GM19463 (cell line): ENCODE measurements at regions not wholly inside any gene's neighbourhood (a gene's known extent, or its start where the extent isn't known, plus 50 kb on each side); places are given as distances from the start of the nearest gene placed in this dataset.

Experiments used
- ATAC-seq: cut with Tn5 transposase; IDR thresholded peaks from one replicate; pipeline ENCODE4 v1.9.1; 2021; ENCODE audit warnings: mild to moderate bottlenecking, moderate library complexity; ENCODE audit not compliant: unreplicated experiment

DNA sequence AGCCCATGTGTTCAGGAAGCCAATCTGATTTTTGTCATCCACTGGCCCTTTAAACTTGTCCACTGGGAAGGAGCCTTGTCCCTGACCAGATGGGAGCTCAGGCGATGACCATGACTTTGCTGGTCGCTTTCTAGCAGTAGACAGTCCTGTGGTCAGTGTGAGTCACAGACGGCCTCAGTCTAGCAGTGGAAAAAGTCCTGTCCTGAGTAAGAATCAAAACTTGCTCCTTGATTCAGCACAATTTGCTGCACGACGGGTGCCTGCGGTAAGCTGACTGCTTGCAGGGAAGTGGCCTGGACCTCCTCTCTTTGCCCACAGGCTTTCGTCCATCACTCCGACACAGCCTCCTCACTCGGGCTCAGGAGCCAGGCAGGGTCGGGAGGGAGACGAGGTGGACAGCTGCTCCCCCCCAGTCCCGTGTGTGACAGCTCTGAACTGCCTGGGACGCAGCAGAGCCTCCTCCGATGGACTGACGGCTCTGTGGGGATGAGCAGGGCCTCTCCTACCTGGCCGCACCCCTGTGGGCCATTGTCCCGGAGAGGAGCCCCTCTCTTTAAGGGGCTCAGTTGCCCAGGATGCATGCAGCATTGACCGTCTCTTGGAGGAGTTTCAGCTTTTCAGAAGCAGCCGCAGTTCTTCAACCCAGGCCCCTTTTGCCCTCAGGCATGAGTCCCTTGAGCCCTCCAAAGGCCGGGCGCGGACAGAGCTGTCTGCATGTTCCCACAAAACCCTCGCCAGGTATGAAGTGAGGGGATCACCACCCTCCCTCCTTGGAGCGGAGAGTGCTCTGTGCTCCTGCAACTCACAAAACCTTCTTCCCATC lies 209.2 kb downstream of the ANKRD60 start:
- no peak for ATAC-seq

GRCh38 chr20:58018590-58018989 lies 209.9 kb downstream of the ANKRD60 start:
- ATAC-seq = no peak

GRCh38 chr20:58017970-58018530 lies 210.4 kb downstream of the ANKRD60 start:
- ATAC-seq = no peak

DNA sequence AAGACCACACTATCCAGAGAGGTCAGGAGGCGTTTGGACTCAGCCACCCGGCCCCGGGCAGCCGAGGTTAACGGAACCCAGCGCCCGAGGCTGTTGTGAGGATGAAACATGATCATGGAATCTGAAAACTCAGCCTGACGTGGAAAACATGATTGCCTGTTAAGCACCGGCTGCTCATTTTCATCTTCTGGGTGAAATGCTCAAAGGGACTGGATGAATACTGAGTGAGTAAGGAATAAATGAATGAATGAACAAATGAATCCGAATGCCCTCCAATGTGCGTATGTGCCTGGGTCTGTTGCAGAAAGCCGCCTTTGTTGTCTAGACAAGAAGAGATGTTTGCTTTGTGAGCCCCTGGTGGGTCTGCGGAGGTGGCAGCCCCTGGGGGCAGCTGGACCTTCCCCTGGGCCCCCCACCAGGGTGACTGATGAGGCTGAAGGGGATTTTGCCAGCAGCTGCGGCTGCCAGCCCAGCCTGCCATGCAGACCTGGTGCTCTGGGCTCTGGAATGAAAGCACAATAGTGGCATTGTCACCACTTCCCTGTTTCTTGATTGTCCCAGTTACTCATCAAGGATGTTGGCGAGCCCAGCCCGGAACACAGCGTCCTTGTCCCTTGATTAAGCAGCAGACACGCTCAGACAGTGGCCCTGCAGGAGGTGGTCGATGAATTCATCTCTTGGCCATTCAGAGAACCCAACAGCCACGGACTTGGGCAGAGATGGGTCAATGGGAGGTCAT lies 211.1 kb downstream of the ANKRD60 start:
- no peak for ATAC-seq

- no peak for ATAC-seq
Observed at GRCh38 chr20:58016779-58017178, 211.7 kb downstream of the ANKRD60 start.

DNA sequence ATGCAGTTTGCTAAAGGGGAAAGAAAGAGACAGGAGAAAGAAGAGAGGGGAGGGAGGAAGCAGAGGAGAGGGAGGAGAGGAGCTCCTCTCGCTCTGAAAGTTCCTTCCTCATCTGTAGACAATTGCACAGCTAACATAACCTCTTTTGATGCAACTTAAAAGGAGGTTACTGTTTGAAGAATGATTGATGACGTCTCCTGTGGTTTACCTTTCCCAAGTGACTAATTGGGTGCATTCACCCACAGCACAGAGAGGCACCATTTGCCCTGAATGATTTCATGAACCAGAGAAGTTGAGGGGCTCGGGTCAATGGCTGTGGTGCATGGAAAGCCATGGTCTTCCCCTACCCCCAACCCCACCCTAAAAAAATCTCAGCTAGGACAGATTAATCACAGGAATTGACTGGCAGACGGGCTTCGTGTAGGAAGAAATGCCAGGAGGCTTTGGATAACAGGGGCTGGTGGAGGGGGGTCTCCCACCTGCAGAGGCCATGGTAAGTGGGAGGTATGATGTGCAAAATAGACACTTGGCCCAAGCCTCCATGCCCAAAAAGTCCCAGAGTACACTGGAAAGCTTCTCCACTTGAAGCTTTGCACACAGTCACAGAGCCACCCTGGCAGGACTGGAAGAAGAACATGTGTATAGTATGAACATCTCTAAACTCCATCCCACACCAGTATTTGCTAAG lies 213.7 kb downstream of the ANKRD60 start:
- no peak for ATAC-seq

DNA sequence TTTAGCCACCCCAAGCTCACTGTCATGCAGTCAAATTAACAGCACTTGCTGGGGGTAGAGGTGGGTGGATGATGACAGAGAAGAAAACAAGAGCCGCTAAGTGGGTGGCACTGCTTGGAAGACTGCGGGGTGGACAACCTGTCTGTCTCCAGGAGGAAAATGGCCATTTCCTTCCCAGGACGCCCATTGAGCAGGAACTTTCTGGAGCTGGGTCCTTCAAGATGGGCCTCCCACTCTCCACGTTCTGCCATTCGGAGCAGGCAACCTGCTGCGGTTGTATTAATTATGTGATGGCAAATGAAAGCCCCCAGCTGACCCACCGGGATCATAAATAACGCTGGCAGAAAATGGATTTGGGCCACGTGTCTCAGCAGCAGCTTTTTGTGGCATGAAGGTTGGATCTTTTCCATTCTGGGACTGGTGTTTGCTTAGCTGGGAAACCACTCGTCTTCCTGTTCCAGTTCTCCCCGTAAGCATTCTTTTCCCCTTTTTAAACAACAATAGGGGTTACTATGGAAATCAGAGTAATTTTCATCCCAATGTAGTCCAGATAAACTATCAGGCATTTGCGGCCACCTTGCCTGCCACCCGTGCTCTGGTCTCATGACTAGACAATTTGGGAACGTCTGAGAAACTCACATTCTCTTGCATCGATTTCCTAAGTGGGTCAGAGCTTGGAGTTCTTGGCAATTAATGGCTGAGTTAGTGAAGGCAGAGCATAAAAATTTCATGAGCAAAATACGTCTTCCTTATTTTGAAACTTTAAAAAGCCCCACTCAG lies 215.5 kb downstream of the ANKRD60 start:
- ATAC-seq = no peak

DNA sequence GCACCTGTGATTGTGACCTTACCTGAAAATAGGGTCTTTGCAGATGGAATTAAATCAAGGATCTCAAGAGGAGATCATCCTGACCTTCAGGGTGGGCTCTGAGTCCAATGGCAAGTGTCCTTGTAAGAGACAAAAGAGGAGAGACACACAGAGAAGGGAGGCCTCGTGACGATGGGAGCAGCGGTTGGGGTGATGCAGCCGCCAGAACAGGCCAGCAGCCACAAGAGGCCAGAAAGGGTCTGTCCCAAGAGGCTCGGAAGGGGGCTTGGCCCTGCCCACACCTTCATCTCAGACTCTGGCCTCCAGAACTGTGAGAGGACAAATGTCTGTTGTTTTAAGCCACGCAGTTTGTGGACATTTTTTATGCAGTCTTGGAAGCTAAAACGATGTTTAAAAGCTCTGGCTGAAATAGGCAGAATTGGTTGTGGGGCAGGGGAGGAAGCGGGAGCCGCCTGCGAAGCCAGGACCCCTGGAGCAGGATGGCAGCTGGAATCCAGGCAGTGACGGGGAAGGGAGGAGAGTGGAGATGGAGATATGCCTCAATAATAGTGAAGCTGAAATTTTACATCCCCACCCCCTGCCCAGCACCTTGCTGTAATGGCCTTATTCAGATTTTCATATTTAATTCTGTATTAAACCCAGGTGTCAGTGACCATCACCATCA lies 216.4 kb downstream of the ANKRD60 start:
- ATAC-seq = no peak

DNA sequence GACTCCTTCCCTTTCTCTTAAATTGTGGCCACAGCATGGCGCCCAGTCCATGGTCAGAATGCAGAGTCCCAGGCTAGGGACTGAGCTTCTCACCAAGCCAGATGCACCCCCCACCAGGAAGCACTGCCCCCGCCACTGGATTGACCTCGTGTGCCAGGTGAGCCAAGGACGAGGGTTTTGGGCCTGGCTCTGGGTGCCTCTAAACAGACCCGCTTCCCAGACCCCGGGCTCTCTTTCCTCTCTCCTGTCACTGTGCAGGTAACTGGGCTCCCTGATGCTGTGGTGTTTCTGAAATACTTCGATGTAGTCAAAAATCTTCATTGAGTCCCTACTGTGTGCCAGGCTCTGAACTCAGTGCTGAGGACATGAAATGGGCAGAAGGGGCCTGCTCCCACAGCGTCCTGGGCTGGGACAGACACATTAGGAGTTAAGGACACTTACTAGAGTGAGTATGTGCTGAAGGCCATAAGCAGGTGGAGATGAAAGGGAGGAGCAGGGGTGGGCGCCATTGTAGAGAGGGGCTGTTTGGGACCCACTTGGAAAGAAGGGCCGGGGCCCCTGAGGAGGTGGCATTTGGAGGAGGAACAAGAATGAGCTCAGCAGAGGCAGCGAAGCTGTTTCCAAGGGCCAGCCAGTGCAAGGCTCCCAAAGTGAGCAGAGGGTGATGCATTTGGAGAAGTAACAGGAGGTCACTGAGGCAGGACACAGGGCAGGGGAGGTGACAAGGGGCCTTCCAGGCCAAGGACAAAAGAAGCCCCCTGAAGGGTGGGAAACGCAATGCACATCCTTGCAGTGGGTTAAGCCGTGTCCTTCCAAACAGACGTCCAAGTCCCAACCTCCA lies 217.1 kb downstream of the ANKRD60 start:
- no peak for ATAC-seq

DNA sequence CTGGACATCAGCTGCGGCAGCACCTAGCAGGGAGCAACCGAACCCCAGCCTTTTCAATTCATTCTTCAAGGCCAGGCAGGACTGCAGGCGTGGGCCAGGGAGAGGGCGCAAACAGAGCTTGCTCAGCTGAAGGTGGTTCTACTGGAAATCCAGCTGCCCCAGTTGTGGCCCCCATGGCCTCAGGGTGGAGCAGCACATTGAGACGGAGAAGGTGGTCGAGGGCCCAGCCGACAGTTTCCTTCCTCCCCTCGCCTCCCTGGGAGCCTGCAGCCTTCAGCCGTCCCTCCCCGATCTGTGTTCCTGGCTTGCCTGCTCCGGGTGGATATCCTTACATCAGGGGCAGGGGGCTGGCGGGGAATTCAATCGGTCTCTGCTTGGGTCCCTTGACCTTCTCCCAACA lies 217.8 kb downstream of the ANKRD60 start:
- no peak for ATAC-seq

GRCh38 chr20:58010186-58010585 lies 218.3 kb downstream of the ANKRD60 start:
- no peak for ATAC-seq

DNA sequence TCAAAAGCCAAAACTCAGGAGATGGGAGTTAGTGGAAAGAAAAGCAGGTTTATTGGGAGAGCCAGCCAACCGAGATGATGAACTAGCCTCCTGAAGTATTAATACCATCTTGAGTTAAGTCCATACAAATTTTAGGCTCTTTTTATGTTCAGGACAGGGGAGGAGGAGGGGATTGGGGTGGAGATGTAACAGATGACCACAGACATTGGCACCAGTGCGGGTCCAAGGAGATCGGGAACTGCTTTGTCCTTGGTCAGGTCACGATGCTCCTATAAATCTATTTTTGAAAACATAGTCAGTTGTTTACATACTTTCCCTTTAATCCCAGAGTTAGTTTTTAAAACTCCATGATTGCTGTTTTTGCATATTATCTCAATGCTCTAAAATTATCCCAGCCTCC lies 219.6 kb downstream of the ANKRD60 start:
- ATAC-seq = no peak

DNA sequence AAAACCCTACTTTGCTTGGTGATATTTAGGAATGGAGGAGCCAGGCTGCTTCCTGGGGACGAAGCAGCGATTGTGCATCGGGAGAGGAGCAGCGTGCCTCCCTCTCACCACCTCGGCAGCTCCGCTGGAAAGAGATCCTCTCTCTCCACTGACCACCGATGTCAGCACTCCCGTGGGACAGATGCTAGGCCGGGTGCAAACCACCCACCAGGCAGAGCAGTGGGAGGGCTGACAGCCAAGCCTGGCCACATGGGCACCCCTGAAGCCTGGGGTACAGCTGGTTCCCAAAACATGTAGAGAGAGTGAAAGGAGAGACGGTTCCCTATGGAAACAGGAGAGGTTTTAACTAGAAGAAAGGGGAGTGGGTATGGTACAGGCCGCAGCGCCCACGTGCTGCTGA lies 220.0 kb downstream of the ANKRD60 start:
- ATAC-seq = no peak

GRCh38 chr20:58007947-58008346 lies 220.5 kb downstream of the ANKRD60 start:
- no peak for ATAC-seq

DNA sequence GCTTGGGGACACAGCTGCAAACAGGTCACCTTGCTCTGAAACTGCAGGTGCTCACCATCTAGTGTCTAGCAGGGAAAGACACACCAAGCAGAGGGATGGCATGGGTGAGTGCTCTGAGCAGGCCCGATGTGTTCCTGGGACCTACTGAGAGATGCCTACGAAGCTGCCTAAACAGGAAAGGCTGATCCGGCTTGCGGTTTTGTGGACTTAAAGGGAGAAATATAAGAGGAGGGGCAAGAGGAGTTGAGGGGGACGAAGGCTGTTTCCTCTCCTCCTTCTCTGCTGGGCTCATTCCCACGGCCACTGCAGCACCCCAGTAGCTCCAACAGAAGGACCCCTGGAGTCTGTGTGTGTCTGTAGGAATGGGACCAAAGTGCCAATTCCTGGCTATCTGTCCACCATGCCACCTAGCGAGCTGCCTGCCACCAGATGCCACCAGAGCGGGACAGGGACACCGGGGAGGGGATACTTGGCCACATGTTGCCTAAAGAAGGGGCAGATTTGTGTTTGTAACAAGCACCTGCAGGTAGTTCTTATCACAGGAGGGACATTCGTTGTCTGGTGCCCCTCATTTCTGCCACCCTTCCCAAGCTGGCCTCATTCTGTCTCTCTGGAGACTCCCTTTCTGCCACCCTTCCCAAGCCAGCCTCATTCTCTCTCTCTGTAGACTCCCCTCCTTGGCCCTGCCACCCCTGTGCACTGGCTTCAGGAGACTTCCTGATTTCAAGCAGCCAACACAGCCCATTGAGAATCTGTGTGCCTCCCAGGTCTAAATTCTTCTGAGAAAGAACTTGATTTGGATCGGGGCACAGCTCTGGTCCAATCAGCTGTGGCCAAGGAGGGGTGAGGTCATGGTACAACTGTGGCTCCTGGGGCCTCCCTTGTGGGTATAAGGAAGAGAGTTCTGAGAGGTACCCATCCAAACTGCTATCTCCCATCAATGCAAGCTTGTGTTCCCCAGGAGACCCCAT lies 221.8 kb downstream of the ANKRD60 start:
- no peak for ATAC-seq

DNA sequence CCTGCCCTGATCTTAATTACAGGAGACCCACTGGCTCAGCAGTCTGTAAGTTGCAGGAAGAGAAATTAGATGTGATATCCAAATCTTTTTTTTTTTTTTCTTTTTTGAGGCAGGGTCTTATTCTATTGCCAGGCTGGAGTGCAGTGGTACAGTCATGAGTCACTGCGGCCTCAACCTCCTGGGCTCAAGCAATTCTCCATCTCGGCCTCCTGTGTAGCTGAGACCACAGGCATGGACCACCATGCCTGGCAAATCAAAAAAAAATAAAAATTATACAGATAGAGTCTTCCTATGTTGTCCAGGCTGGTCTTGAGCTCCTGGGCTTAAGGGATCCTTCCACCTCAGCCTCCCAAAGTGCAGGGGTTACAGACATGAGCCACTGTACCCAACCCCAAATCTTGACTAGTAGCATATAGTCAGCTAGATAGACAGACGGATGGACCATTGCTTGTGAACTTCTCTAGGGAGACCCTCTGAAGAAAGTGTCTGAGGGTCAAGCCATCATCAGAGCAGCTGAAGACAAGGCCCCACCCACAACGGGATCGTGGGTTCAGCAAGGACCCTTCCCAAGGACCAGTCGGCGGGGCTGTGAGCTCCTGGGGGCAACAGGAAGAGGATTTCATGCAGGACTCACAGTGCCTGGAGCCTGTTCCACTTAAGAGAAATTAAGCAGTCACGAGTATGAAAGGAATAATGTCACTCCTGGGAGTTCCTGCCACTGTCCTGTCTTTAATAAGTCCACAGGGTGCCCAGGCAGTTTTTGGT lies 222.7 kb downstream of the ANKRD60 start:
- ATAC-seq = no peak

DNA sequence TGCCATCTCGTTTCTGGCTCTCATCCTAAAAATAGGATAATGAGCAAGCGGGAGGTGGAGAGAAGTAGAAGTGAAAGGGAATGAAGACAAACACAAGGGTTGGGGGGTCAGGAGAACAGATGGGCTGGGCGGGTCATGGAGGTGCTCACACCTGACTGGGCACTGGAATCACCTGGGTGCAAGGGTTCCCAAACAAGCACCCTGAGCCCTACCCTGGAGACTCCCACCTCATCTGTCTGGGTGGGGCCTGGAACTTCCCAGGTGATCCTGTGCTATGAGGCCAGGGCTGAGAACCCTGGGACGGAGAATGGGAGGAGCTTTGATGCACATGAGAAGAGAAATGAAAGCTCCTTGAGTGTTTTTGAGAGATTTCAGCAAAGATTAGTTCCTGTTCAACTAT lies 223.6 kb downstream of the ANKRD60 start:
- ATAC-seq = no peak
